ENCODE measurements at regions not wholly inside any gene's neighbourhood (a gene's known extent, or its start where the extent isn't known, plus 50 kb on each side); places are given as distances from the start of the nearest gene placed in this dataset.

- H3K4me1 ChIP-seq (ENCODE audit: control insufficient read depth in 1 of 2, insufficient read depth in 2 of 2, low read length in 2 of 2), result no peaks in the 10 kb centered on the region
- Mint-ChIP-seq H3K4me3 (no peak overlapping the region), H3K36me3 (no peaks in the 10 kb centered on the region), H3K4me1 (no peaks in the 10 kb centered on the region), H3K27ac (no peak overlapping the region), H3K27me3 (ENCODE audit: low read depth in 3 of 3) (peaks cover 3 to 5% (median 4%) of the 10 kb centered on the region in 3 donors), H3K9me3 (peaks cover 0 to 2% (median 0%) of the 10 kb centered on the region in 7 donors)
- DNase-seq, result no peak
- no peaks in the 10 kb centered on the region for H4K20me1 ChIP-seq (ENCODE audit: insufficient read depth, low read length)
- intact Hi-C loops (cut with micrococcal nuclease), result no loop called here
- 80% methylated on average over 6 of the region's 8 CpGs for WGBS (ENCODE audit: insufficient coverage)
- no peaks in the 10 kb centered on the region for H3K9me3 ChIP-seq (replicated peaks in 1 of 2; ENCODE audit: control insufficient read depth in 1 of 2, insufficient read depth in 1 of 2, low read length in 2 of 2)
- no peak overlapping the region for H3K4me2 ChIP-seq (replicated peaks; ENCODE audit: extremely low read depth, low read length, poor library complexity, severe bottlenecking)
- no peak overlapping the region for H3K27ac ChIP-seq (ENCODE audit: low read depth in 1 of 2, low read length in 2 of 2)
- H3K79me2 ChIP-seq (ENCODE audit: insufficient read depth, low read length), result no peaks in the 10 kb centered on the region
- no peak overlapping the region for H2AFZ ChIP-seq (ENCODE audit: insufficient read depth, low read depth, low read length, poor library complexity, severe bottlenecking)
- H3K27me3 ChIP-seq (ENCODE audit: control insufficient read depth in 2 of 2, insufficient read depth in 2 of 2, low read length in 2 of 2), result no peaks in the 10 kb centered on the region
- H3K9ac ChIP-seq (ENCODE audit: insufficient read depth, low read length, poor library complexity, severe bottlenecking), result no peak overlapping the region
- H3K36me3 ChIP-seq (replicated peaks in 1 of 2; ENCODE audit: control insufficient read depth in 1 of 2, insufficient read depth in 2 of 2, low read length in 2 of 2), result no peaks in the 10 kb centered on the region
- TF ChIP-seq CTCF (IDR thresholded peaks at IDR 0.05), result no peak
- H3K4me3 ChIP-seq (replicated peaks in 1 of 3; ENCODE audit: low read depth in 2 of 3, low read length in 3 of 3), result no peak overlapping the region
Measured at GRCh38 chr11:19430754-19431398, 190.1 kb upstream of the E2F8 start.

GRCh38 chr11:19430346-19430745 is 189.6 kb upstream of the E2F8 start:
- Mint-ChIP-seq H3K9me3 (peaks cover 0 to 2% (median 0%) of the 10 kb centered on the region in 7 donors), H3K27me3 (ENCODE audit: low read depth in 3 of 3) (peaks cover 2 to 6% (median 3%) of the 10 kb centered on the region in 3 donors), H3K4me1 (no peaks in the 10 kb centered on the region), H3K27ac (no peak overlapping the region), H3K36me3 (no peaks in the 10 kb centered on the region), H3K4me3 (no peak overlapping the region)
- H2AFZ ChIP-seq (ENCODE audit: insufficient read depth, low read depth, low read length, poor library complexity, severe bottlenecking), result no peak overlapping the region
- H3K4me1 ChIP-seq (ENCODE audit: control insufficient read depth in 1 of 2, insufficient read depth in 2 of 2, low read length in 2 of 2), result no peaks in the 10 kb centered on the region
- H3K9me3 ChIP-seq (replicated peaks in 1 of 2; ENCODE audit: control insufficient read depth in 1 of 2, insufficient read depth in 1 of 2, low read length in 2 of 2), result no peaks in the 10 kb centered on the region
- no peak overlapping the region for H3K9ac ChIP-seq (ENCODE audit: insufficient read depth, low read length, poor library complexity, severe bottlenecking)
- intact Hi-C loops (cut with micrococcal nuclease), result no loop called here
- H3K27ac ChIP-seq (ENCODE audit: low read depth in 1 of 2, low read length in 2 of 2), result no peak overlapping the region
- H4K20me1 ChIP-seq (ENCODE audit: insufficient read depth, low read length), result no peaks in the 10 kb centered on the region
- no peaks in the 10 kb centered on the region for H3K27me3 ChIP-seq (ENCODE audit: control insufficient read depth in 2 of 2, insufficient read depth in 2 of 2, low read length in 2 of 2)
- H3K36me3 ChIP-seq (replicated peaks in 1 of 2; ENCODE audit: control insufficient read depth in 1 of 2, insufficient read depth in 2 of 2, low read length in 2 of 2), result no peaks in the 10 kb centered on the region
- H3K4me3 ChIP-seq (replicated peaks in 1 of 3; ENCODE audit: low read depth in 2 of 3, low read length in 3 of 3), result no peak overlapping the region
- H3K4me2 ChIP-seq (replicated peaks; ENCODE audit: extremely low read depth, low read length, poor library complexity, severe bottlenecking), result no peak overlapping the region
- DNase-seq, result no peak
- H3K79me2 ChIP-seq (ENCODE audit: insufficient read depth, low read length), result no peaks in the 10 kb centered on the region
- no peak for TF ChIP-seq CTCF (IDR thresholded peaks at IDR 0.05)
- WGBS (ENCODE audit: insufficient coverage), result 83% methylated on average over 5 of the region's 7 CpGs
